SHP77 (cell line): ENCODE measurements at regions not wholly inside any gene's neighbourhood (a gene's known extent, or its start where the extent isn't known, plus 50 kb on each side); places are given as distances from the start of the nearest gene placed in this dataset.

ENCODE experiments used
- DNase-seq, 2 experiments: peaks; one replicate each; lab custom pipeline; 2025; lab: John Stamatoyannopoulos, UW

GRCh38 chr21:37967036-37967435 lies 50.8 kb upstream of the KCNJ6 start:
- no peak for DNase-seq

- no peak for DNase-seq
These were observed 52.5 kb upstream of the KCNJ6 start for GRCh38 chr21:37968744-37969143.

GRCh38 chr21:37970548-37970947 lies 54.3 kb upstream of the KCNJ6 start:
- no peak for DNase-seq

- DNase-seq, result no peak
These were observed 55.2 kb upstream of the KCNJ6 start for GRCh38 chr21:37971390-37971950.

- no peak for DNase-seq
These were observed 57.8 kb upstream of the KCNJ6 start for GRCh38 chr21:37974081-37974480.

- no peak for DNase-seq
These were observed 66.5 kb upstream of the KCNJ6 start for GRCh38 chr21:37982496-37983318.

- no peak for DNase-seq
These were observed 67.3 kb upstream of the KCNJ6 start for GRCh38 chr21:37983336-37984095.

GRCh38 chr21:37984416-37984815 lies 68.2 kb upstream of the KCNJ6 start:
- DNase-seq, result no peak

GRCh38 chr21:37986000-37986399 lies 69.7 kb upstream of the KCNJ6 start:
- no peak for DNase-seq

- peak; percentile 69 to 70 for DNase-seq
These were observed 70.6 kb upstream of the KCNJ6 start for GRCh38 chr21:37986751-37987399.

- no peak for DNase-seq
These were observed 71.4 kb upstream of the KCNJ6 start for GRCh38 chr21:37987668-37988067.

- no peak for DNase-seq
These were observed 76.8 kb upstream of the KCNJ6 start for GRCh38 chr21:37993071-37993470.

GRCh38 chr21:37994211-37994610 lies 78.0 kb upstream of the KCNJ6 start:
- DNase-seq, result no peak

- DNase-seq, result no peak
These were observed 96.4 kb upstream of the KCNJ6 start for GRCh38 chr21:38012672-38013071.

- peak in 1 of 2 experiments; percentile 10 for DNase-seq
These were observed 97.5 kb upstream of the KCNJ6 start for GRCh38 chr21:38013741-38014140.

- DNase-seq, result no peak
These were observed 98.0 kb upstream of the KCNJ6 start for GRCh38 chr21:38014298-38014697.

- DNase-seq, result no peak
These were observed 111.7 kb upstream of the KCNJ6 start for GRCh38 chr21:38027901-38028498.

- DNase-seq, result no peak
These were observed 116.0 kb upstream of the KCNJ6 start for GRCh38 chr21:38032082-38032801.

GRCh38 chr21:38036016-38036415 lies 119.8 kb upstream of the KCNJ6 start:
- no peak for DNase-seq

- no peak for DNase-seq
These were observed 121.2 kb upstream of the KCNJ6 start for GRCh38 chr21:38037416-38037815.

- no peak for DNase-seq
These were observed 123.1 kb upstream of the KCNJ6 start for GRCh38 chr21:38039369-38039768.
